ENCODE measurements at regions not wholly inside any gene's neighbourhood (a gene's known extent, or its start where the extent isn't known, plus 50 kb on each side); places are given as distances from the start of the nearest gene placed in this dataset.
"Not testable (repeated sequence)": the region's sequence is repeated elsewhere in the genome, so short reads cannot be mapped to it uniquely, and the experiment has no call there.

GRCh38 chr1:148432318-148432717 is 50.8 kb downstream of the PPIAL4G start:
- H3K4me3 Mint-ChIP-seq; H3K9me3 Mint-ChIP-seq; H3K27me3 Mint-ChIP-seq (ENCODE audit: low read depth); DNase-seq (ENCODE audit: low spot score in 2 of 2, unreplicated experiment in 2 of 2); H3K27ac Mint-ChIP-seq; H3K4me1 Mint-ChIP-seq: not testable (repeated sequence)
- peaks cover 29% of the 10 kb centered on the region for H3K36me3 Mint-ChIP-seq

GRCh38 chr1:148429856-148430255 is 53.2 kb downstream of the PPIAL4G start:
- H3K9me3 Mint-ChIP-seq; H3K4me1 Mint-ChIP-seq; H3K27me3 Mint-ChIP-seq (ENCODE audit: low read depth); DNase-seq (ENCODE audit: low spot score in 2 of 2, unreplicated experiment in 2 of 2); H3K27ac Mint-ChIP-seq; H3K4me3 Mint-ChIP-seq: not testable (repeated sequence)
- H3K36me3 Mint-ChIP-seq = peaks cover 38% of the 10 kb centered on the region

- H3K36me3 Mint-ChIP-seq = peaks cover 28% of the 10 kb centered on the region
- H3K27ac Mint-ChIP-seq; H3K4me1 Mint-ChIP-seq; H3K4me3 Mint-ChIP-seq; H3K9me3 Mint-ChIP-seq; DNase-seq (ENCODE audit: low spot score in 2 of 2, unreplicated experiment in 2 of 2); H3K27me3 Mint-ChIP-seq (ENCODE audit: low read depth): not testable (repeated sequence)
These were observed 56.0 kb downstream of the PPIAL4G start for GRCh38 chr1:148426940-148427611.

DNA sequence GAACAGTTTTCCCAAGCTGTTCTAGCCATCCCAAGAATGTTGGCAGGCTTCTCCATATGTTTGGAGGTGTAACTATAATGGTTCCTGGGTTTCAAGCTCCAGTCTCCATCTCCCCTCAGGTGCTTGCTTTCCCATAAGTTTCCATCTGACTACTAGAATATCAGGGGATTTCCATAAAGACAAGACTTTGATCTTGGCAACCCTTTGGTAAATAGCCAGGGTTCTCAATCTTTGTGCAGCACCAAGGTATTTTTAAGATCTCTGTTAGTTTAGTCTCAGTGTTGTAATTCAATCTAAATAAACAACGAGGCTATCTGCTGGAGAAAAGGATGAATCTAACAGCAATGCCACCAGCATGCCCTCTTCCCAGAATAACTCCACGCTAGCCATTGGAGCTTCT is 56.7 kb downstream of the PPIAL4G start:
- not testable (repeated sequence) for H3K4me1 Mint-ChIP-seq; H3K9me3 Mint-ChIP-seq; DNase-seq (ENCODE audit: low spot score in 2 of 2, unreplicated experiment in 2 of 2); H3K27ac Mint-ChIP-seq; H3K4me3 Mint-ChIP-seq; H3K27me3 Mint-ChIP-seq (ENCODE audit: low read depth)
- peaks cover 28% of the 10 kb centered on the region for H3K36me3 Mint-ChIP-seq

DNA sequence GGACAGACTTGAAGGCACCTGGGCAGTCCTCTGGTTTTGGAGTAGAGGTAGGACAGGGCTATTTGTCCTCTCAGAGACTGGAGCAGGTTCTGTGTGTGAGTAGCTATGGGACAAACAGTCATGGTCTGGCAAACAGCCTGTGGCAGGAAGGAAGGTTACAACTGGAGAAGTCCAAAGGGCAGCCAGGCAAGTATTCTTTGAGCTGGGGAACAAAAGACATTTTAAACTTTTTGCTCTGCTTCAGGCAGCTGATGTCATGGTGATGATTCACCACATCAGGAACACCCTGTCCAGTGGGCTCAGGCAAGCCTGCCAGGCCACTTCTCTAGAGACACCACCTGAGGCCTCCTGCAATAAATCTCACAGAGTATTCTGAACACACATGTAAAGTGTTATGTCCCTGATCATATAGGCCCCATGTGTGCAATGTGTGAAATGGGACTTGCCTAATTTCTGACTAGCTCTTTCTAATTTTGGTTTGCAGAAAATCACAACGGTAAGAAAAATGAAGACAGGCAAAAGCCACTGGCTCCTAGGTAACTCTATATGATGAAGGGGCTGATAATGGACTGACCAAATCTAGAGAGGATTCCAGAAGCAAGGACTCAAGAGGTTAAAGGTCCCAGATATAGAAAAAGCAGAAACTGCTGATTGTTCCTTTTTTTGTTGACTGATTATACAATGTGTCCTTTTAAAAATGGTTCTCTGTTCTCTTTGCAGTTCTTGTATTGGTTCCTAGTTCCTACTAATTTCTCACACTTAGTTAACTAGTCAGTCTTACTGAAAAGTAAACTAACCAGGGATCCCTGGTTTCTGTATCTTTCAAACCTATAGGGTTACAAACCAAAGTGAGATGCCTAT is 58.7 kb downstream of the PPIAL4G start:
- not testable (repeated sequence) for H3K4me3 Mint-ChIP-seq; H3K4me1 Mint-ChIP-seq; H3K27me3 Mint-ChIP-seq (ENCODE audit: low read depth); H3K9me3 Mint-ChIP-seq; DNase-seq (ENCODE audit: low spot score in 2 of 2, unreplicated experiment in 2 of 2); H3K27ac Mint-ChIP-seq
- peaks cover 20% of the 10 kb centered on the region for H3K36me3 Mint-ChIP-seq

DNA sequence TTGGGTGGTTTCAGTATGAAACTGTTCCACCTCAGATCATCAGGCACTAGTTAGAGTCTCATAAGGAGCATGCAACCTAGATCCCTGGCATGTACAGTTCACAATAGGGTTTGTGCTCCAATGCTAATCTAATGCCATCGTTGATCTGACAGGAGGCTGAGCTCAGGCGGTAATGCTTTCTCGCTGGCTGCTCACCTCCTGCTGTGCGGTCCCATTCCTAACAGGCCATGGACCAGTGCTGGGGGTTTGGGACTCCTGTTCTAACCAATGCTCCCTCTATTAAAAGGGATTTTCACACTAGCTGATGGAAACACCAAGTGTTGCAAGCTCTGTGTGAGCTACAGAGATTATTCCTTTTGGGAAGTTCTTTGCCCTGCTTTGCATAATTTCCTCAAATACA is 60.2 kb downstream of the PPIAL4G start:
- H3K9me3 Mint-ChIP-seq; H3K4me1 Mint-ChIP-seq; DNase-seq (ENCODE audit: low spot score in 2 of 2, unreplicated experiment in 2 of 2); H3K27ac Mint-ChIP-seq; H3K4me3 Mint-ChIP-seq; H3K36me3 Mint-ChIP-seq; H3K27me3 Mint-ChIP-seq (ENCODE audit: low read depth): not testable (repeated sequence)

DNA sequence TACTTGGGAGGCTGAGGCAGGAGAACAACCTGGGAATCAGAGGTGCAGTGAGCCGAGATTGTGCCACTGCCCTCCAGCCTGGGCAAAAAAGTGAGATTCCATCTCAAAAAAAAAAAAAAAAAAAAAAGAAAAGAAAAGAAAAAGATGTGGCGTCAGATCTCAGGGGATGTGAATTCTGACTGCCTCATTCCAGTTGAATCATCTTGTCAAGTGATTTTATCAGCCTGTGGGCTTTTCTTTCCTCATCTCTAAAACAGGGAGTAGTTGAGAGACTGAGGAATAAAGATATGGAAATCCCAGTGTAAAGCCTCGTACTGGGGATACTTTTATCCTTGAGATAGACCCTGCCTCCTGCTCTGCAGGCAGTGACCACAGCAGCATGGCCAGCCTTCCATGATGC is 65.9 kb downstream of the PPIAL4G start:
- DNase-seq (ENCODE audit: low spot score in 2 of 2, unreplicated experiment in 2 of 2); H3K36me3 Mint-ChIP-seq; H3K4me1 Mint-ChIP-seq; H3K4me3 Mint-ChIP-seq; H3K27me3 Mint-ChIP-seq (ENCODE audit: low read depth); H3K27ac Mint-ChIP-seq; H3K9me3 Mint-ChIP-seq: not testable (repeated sequence)

- not testable (repeated sequence) for H3K27me3 Mint-ChIP-seq (ENCODE audit: low read depth); H3K27ac Mint-ChIP-seq; H3K4me3 Mint-ChIP-seq; DNase-seq (ENCODE audit: low spot score in 2 of 2, unreplicated experiment in 2 of 2); H3K36me3 Mint-ChIP-seq; H3K4me1 Mint-ChIP-seq
- H3K9me3 Mint-ChIP-seq = peaks cover 12% of the 10 kb centered on the region
These were observed 69.7 kb downstream of the PPIAL4G start for GRCh38 chr1:148413385-148413784.

DNA sequence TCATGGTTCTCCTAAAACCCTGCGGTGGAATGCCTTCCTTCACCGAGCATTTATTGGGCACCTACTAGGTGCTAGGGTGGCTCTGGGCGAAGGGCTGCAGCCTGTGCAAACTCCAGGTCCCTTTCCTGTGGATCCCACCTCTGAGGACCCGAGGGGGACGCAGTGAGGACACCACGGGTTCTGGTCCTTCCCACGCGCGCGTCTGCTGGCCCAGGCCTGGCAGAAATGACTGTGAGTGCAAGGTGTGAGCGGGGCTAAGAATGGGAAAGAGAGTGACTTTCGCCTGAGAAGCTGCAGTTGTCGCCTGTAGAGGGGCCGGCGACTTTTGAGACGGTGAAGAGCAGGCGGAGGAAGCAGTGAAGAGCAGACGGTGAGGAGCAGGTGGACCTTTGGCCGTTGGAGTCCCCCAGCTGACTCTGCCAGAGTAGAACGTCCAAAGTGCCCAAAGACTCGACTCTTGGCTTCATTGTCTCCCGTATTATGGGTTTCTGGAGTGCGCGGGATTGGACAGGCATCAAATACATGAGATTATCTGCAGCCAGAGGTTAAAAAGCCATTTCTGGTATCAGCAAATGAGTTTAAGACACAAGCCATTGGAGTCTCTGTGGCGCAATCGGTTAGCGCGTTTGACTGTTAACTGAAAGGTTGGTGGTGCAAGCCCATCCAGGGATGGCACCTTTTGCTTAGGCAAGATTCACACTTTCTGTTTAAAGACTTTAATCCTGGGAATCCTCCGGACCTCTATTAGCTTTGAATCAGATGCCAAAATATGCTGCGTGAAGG is 78.1 kb downstream of the PPIAL4G start:
- H3K27me3 Mint-ChIP-seq (ENCODE audit: low read depth); H3K4me3 Mint-ChIP-seq; H3K36me3 Mint-ChIP-seq; DNase-seq (ENCODE audit: low spot score in 2 of 2, unreplicated experiment in 2 of 2); H3K9me3 Mint-ChIP-seq; H3K27ac Mint-ChIP-seq: not testable (repeated sequence)
- peaks cover 11% of the 10 kb centered on the region for H3K4me1 Mint-ChIP-seq

- H3K36me3 Mint-ChIP-seq; DNase-seq (ENCODE audit: low spot score in 2 of 2, unreplicated experiment in 2 of 2); H3K27me3 Mint-ChIP-seq (ENCODE audit: low read depth); H3K9me3 Mint-ChIP-seq: not testable (repeated sequence)
- peak overlapping the region; percentile 30 for H3K4me3 Mint-ChIP-seq
- H3K4me1 Mint-ChIP-seq = peaks cover 11% of the 10 kb centered on the region
- peak overlapping the region; percentile 83 for H3K27ac Mint-ChIP-seq
These were observed 79.2 kb downstream of the PPIAL4G start for GRCh38 chr1:148403925-148404324.

DNA sequence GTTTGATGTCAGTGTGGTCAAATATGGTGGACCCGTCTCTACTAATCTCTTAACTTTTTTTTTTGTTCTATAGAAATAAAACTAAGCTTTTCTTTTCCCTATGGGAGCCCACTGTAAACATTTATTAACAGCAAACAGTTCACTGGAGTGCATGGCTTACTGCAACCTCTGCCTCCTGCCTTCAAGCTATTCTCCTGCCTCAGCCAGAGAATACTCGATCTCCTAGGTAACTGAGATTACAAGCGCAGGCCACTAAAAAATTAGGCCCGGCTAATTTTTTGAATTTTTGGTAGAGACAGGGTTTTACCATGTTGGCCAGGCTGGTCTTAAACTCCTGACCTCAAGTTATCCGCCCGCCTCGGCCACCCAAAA is 80.0 kb downstream of the PPIAL4G start:
- Mint-ChIP-seq H3K4me1 (peaks cover 11% of the 10 kb centered on the region), H3K27ac (peak overlapping the region; percentile 99), H3K4me3 (peak overlapping the region; percentile 91)
- not testable (repeated sequence) for H3K36me3 Mint-ChIP-seq; H3K27me3 Mint-ChIP-seq (ENCODE audit: low read depth); H3K9me3 Mint-ChIP-seq; DNase-seq (ENCODE audit: low spot score in 2 of 2, unreplicated experiment in 2 of 2)

DNA sequence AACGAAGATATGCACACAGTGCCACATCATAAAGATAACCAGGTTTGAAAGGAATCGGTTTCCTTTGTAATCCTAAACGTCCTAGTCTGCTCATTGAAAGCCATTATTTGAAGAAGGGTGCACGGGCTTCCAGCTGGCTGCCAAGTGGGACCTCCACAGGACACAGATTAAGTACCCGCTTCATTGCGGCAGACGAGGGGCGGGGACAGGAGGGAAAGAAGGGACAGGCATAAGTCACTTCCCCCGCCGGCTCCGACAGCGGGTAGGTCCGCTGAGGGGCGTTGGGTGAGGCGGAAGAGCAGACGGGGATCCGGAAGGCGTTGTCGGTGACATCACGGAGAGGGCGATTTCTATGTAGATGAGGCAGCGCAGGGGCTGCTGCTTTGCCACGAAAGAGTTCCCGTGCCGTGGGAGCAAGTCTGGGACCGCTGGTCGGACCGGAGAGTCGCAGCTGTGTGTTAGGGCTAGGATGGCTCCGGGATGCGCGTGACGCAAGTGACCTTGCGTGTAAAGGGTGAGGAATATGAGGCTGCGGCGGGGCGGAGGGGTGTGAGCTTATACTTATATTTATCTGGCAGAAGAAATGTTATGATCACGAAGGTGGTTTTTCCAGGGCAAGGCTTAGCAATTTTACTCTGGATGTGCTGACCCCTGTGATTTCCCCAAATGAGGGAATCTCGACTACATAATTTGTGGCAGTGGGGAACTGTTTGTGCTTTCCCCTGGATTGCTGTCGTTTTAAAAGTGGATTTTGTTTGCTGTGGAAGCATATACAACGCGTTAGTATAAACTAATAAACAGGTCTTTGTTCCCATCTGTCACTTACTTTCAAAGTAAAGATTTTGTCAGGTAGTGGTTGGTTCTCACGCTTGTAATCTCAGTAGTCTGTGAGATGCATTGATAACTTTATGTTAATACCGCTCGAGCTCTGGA is 80.7 kb downstream of the PPIAL4G start:
- H3K27me3 Mint-ChIP-seq (ENCODE audit: low read depth); H3K36me3 Mint-ChIP-seq; H3K9me3 Mint-ChIP-seq: not testable (repeated sequence)
- H3K27ac Mint-ChIP-seq = peak overlapping the region; percentile 99
- peak overlapping the region; percentile 91 for H3K4me3 Mint-ChIP-seq
- peak; percentile 38 to 65 for DNase-seq (ENCODE audit: low spot score in 2 of 2, unreplicated experiment in 2 of 2)
- H3K4me1 Mint-ChIP-seq = peaks cover 11% of the 10 kb centered on the region

DNA sequence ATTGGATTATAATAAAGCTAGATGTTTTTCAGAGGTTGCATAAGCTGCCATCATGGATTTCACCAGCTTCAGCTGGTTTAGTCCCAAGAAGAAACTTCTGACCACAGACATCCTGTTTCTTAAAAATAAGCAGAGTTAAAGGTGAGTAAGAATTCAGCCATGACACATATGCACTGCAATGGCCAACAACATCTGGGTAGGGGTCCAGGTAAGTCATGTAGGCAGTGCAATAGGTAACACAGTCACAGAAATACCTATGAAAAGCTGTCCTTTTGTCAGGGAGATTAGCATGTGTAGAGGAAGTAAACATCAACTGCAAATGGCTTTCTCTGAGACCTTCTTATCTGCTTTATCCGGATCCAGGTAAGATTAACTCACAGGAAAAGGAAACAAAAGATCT is 85.6 kb downstream of the PPIAL4G start:
- not testable (repeated sequence) for H3K4me1 Mint-ChIP-seq; DNase-seq (ENCODE audit: low spot score in 2 of 2, unreplicated experiment in 2 of 2); H3K4me3 Mint-ChIP-seq; H3K9me3 Mint-ChIP-seq; H3K27me3 Mint-ChIP-seq (ENCODE audit: low read depth); H3K27ac Mint-ChIP-seq; H3K36me3 Mint-ChIP-seq

Measured in mesothelial cell of epicardium (in vitro differentiated cells).